ENCODE measurements at regions not wholly inside any gene's neighbourhood (a gene's known extent, or its start where the extent isn't known, plus 50 kb on each side); places are given as distances from the start of the nearest gene placed in this dataset.

- no peaks in the 10 kb centered on the region for H3K4me1 ChIP-seq (ENCODE audit: control insufficient read depth in 4 of 4, insufficient read depth in 4 of 4, low read length in 3 of 4)
- TF ChIP-seq TAF1 (conservative IDR thresholded peaks at IDR 0.05) (no peak), ZBTB33 (IDR thresholded peaks at IDR 0.05) (no peak)
- 81% methylated on average over 8 of the region's 8 CpGs for WGBS
- H3K9ac ChIP-seq (ENCODE audit: low read depth in 1 of 2, low read length in 2 of 2) = no peak overlapping the region
- H3K27me3 ChIP-seq (ENCODE audit: control insufficient read depth in 4 of 4, insufficient read depth in 4 of 4, low read length in 3 of 4) = no peaks in the 10 kb centered on the region
- H3K27ac ChIP-seq (ENCODE audit: low read depth in 1 of 2, low read length in 2 of 2) = no peak overlapping the region
- no peak for DNase-seq (ENCODE audit: low spot score)
- no peaks in the 10 kb centered on the region for H3K9me3 ChIP-seq (ENCODE audit: control insufficient read depth in 4 of 4, low read length in 3 of 4)
- no peaks in the 10 kb centered on the region for H3K36me3 ChIP-seq (ENCODE audit: control insufficient read depth in 4 of 4, insufficient read depth in 3 of 4, low read depth in 1 of 4, low read length in 3 of 4)
- H3K4me3 ChIP-seq (ENCODE audit: low read depth in 1 of 3, low read length in 3 of 3) = no peak overlapping the region
Observed at GRCh38 chr3:124491098-124491497, 239.2 kb upstream of the UMPS start.

DNA sequence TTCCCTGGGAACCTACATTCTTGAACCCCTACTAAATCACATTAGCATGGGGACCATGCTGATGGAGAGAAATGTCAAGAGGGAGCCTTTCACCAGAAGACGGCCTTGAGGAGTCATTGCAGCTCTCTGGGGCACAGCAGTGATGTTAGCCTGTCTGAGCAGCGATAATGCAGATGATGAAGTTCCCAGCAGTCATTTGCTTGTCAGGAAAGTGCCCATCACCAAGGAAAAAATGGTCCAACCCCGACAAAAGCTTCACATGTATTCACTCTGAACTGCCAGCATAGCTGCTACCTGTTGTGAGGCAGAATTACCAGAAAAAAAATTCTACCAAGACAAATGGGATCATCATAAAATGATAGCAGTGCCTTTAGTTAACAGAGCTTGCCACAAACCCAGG is 238.4 kb upstream of the UMPS start:
- Histone ChIP-seq H3K4me3 (ENCODE audit: low read depth in 1 of 3, low read length in 3 of 3) (no peak overlapping the region), H3K36me3 (ENCODE audit: control insufficient read depth in 4 of 4, insufficient read depth in 3 of 4, low read depth in 1 of 4, low read length in 3 of 4) (no peaks in the 10 kb centered on the region), H3K4me1 (ENCODE audit: control insufficient read depth in 4 of 4, insufficient read depth in 4 of 4, low read length in 3 of 4) (no peaks in the 10 kb centered on the region), H3K27ac (ENCODE audit: low read depth in 1 of 2, low read length in 2 of 2) (no peak overlapping the region), H3K9me3 (ENCODE audit: control insufficient read depth in 4 of 4, low read length in 3 of 4) (no peaks in the 10 kb centered on the region), H3K9ac (ENCODE audit: low read depth in 1 of 2, low read length in 2 of 2) (no peak overlapping the region), H3K27me3 (ENCODE audit: control insufficient read depth in 4 of 4, insufficient read depth in 4 of 4, low read length in 3 of 4) (no peaks in the 10 kb centered on the region)
- no peak for DNase-seq (ENCODE audit: low spot score)
- TF ChIP-seq FOXA1 (IDR thresholded peaks at IDR 0.05) (no peak), HNF4G (IDR thresholded peaks at IDR 0.05) (no peak), CTCF (IDR thresholded peaks at IDR 0.05; ENCODE audit: low read depth, low read length, missing input control) (no peak), ATF3 (IDR thresholded peaks at IDR 0.05) (no peak), TAF1 (conservative IDR thresholded peaks at IDR 0.05) (no peak), NR2F2 (IDR thresholded peaks at IDR 0.05) (no peak), SP1 (IDR thresholded peaks at IDR 0.05) (no peak), MAX (IDR thresholded peaks at IDR 0.05) (no peak), FOXA2 (IDR thresholded peaks at IDR 0.05) (no peak), HNF4A (conservative IDR thresholded peaks at IDR 0.05) (no peak), EGR1 (IDR thresholded peaks at IDR 0.05; ENCODE audit: low read depth in 2 of 2) (no peak), GABPA (IDR thresholded peaks at IDR 0.05 in 1 of 2, conservative IDR thresholded peaks at IDR 0.05 in 1 of 2) (no peak), YY1 (IDR thresholded peaks at IDR 0.05) (no peak), RAD21 (IDR thresholded peaks at IDR 0.05) (no peak), ZBTB33 (IDR thresholded peaks at IDR 0.05) (no peak), JUND (IDR thresholded peaks at IDR 0.05) (no peak), RXRA (IDR thresholded peaks at IDR 0.05) (no peak)
- TF ChIP-seq, protein P1, sequence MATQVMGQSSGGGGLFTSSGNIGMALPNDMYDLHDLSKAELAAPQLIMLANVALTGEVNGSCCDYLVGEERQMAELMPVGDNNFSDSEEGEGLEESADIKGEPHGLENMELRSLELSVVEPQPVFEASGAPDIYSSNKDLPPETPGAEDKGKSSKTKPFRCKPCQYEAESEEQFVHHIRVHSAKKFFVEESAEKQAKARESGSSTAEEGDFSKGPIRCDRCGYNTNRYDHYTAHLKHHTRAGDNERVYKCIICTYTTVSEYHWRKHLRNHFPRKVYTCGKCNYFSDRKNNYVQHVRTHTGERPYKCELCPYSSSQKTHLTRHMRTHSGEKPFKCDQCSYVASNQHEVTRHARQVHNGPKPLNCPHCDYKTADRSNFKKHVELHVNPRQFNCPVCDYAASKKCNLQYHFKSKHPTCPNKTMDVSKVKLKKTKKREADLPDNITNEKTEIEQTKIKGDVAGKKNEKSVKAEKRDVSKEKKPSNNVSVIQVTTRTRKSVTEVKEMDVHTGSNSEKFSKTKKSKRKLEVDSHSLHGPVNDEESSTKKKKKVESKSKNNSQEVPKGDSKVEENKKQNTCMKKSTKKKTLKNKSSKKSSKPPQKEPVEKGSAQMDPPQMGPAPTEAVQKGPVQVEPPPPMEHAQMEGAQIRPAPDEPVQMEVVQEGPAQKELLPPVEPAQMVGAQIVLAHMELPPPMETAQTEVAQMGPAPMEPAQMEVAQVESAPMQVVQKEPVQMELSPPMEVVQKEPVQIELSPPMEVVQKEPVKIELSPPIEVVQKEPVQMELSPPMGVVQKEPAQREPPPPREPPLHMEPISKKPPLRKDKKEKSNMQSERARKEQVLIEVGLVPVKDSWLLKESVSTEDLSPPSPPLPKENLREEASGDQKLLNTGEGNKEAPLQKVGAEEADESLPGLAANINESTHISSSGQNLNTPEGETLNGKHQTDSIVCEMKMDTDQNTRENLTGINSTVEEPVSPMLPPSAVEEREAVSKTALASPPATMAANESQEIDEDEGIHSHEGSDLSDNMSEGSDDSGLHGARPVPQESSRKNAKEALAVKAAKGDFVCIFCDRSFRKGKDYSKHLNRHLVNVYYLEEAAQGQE (IDR thresholded peaks at IDR 0.05) = no peak
- WGBS = 91% methylated on average over 3 of the region's 3 CpGs

Data from liver (tissue), 8 donors.